KMS-11 (cell line): ENCODE measurements at regions not wholly inside any gene's neighbourhood (a gene's known extent, or its start where the extent isn't known, plus 50 kb on each side); places are given as distances from the start of the nearest gene placed in this dataset.

Experiments
- H2AFZ ChIP-seq: fragments of 200-600 bp; sonication (generic); 2 replicates; pipeline ENCODE4 v1.6.1; 2016; ENCODE audit warnings: antibody characterized with exemption, mixed run types, low read depth
- H3K27ac ChIP-seq: fragments of 200-600 bp; sonication (generic); 2 replicates; pipeline ENCODE4 v1.6.1; 2016; ENCODE audit warnings: mild to moderate bottlenecking, mixed run types
- H3K27me3 ChIP-seq: fragments of 200-600 bp; sonication (generic); 2 replicates; pipeline ENCODE4 v1.6.1; 2017; ENCODE audit warnings: mild to moderate bottlenecking, low read depth, mixed run types, moderate library complexity; ENCODE audit not compliant: insufficient read depth
- H3K36me3 ChIP-seq: fragments of 200-600 bp; sonication (generic); 2 replicates; pipeline ENCODE4 v1.6.1; 2017; ENCODE audit warnings: mild to moderate bottlenecking, mixed run types; ENCODE audit not compliant: insufficient read depth
- H3K4me1 ChIP-seq: fragments of 200-600 bp; sonication (generic); 2 replicates; pipeline ENCODE4 v1.6.1; 2016; ENCODE audit warnings: mild to moderate bottlenecking, low read depth, mixed run types; ENCODE audit not compliant: poor library complexity, severe bottlenecking
- H3K4me2 ChIP-seq: fragments of 200-600 bp; sonication (generic); 2 replicates; pipeline ENCODE4 v1.7.0; 2016; ENCODE audit warnings: mild to moderate bottlenecking, mixed run types
- H3K4me3 ChIP-seq: fragments of 200-600 bp; sonication (generic); IDR thresholded peaks from 2 replicates; pipeline ENCODE4 v1.6.1; 2017; ENCODE audit warnings: low read depth, low read length, mixed read lengths; ENCODE audit not compliant: insufficient read depth
- H3K79me2 ChIP-seq: fragments of 200-600 bp; sonication (generic); 2 replicates; pipeline ENCODE4 v1.6.1; 2016; ENCODE audit warnings: low read depth, mixed run types; ENCODE audit not compliant: insufficient read depth
- H3K9ac ChIP-seq: fragments of 200-600 bp; sonication (generic); 2 replicates; pipeline ENCODE4 v1.6.1; 2016; ENCODE audit warnings: mild to moderate bottlenecking, mixed run types
- H4K20me1 ChIP-seq: fragments of 200-600 bp; sonication (generic); 2 replicates; pipeline ENCODE4 v1.6.1; 2016; ENCODE audit warnings: mild to moderate bottlenecking, mixed run types; ENCODE audit not compliant: insufficient read depth
- TF ChIP-seq, protein P1 (sequence below): fragments of 200-600 bp; sonication (generic); conservative IDR thresholded peaks from 2 replicates; pipeline ENCODE4 v1.6.1; 2017; ENCODE audit warnings: low read depth, mild to moderate bottlenecking, antibody characterized with exemption, low read length, moderate library complexity, mixed read lengths

DNA sequence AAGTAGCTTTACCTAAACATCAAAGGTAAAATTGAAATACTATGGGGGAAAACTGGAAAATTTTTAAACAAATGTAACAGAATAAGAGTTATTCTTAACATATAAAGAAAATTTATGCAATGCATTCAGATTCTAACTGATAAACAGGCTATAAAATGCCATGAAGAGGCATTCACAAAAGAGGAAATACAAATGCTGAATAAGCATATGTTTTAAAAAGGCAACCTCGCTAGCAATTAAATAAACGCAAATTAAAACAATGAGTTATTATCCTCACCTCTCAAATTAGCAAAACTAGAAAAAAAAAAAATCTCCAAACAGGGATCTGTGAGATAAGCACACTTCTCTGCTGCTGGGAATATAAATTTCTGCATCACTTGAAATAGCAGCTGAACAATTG, 63.2 kb upstream of the BRINP1 start:
- H3K27me3 ChIP-seq, result no peaks in the 10 kb centered on the region
- no peak overlapping the region for H3K9ac ChIP-seq
- H3K79me2 ChIP-seq, result no peaks in the 10 kb centered on the region
- no peak overlapping the region for H3K4me3 ChIP-seq
- no peak overlapping the region for H3K27ac ChIP-seq
- no peaks in the 10 kb centered on the region for H4K20me1 ChIP-seq
- no peaks in the 10 kb centered on the region for H3K4me1 ChIP-seq
- TF ChIP-seq, protein P1, sequence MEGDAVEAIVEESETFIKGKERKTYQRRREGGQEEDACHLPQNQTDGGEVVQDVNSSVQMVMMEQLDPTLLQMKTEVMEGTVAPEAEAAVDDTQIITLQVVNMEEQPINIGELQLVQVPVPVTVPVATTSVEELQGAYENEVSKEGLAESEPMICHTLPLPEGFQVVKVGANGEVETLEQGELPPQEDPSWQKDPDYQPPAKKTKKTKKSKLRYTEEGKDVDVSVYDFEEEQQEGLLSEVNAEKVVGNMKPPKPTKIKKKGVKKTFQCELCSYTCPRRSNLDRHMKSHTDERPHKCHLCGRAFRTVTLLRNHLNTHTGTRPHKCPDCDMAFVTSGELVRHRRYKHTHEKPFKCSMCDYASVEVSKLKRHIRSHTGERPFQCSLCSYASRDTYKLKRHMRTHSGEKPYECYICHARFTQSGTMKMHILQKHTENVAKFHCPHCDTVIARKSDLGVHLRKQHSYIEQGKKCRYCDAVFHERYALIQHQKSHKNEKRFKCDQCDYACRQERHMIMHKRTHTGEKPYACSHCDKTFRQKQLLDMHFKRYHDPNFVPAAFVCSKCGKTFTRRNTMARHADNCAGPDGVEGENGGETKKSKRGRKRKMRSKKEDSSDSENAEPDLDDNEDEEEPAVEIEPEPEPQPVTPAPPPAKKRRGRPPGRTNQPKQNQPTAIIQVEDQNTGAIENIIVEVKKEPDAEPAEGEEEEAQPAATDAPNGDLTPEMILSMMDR, result no peak
- H2AFZ ChIP-seq, result no peak overlapping the region
- no peaks in the 10 kb centered on the region for H3K36me3 ChIP-seq
- H3K4me2 ChIP-seq, result no peak overlapping the region

DNA sequence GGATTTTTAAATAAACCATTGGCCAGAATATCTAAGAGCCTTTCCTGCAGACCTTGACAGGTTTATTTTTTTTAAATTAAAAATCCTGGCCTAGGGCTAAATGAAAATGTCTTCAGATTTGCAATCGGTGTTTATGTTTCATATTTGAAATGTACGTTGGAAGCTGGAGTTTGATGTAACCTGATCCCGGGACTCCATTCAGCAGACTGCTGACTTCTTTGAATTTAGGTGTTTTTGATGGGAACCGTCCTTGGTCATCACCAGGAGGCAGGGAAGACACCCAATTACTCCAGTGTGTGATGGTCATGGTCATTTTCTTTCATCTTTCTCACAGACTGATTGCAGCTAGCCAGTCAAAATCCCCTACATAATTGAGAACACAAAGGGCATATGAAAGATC, 60.1 kb upstream of the BRINP1 start:
- TF ChIP-seq, protein P1, result no peak
- Histone ChIP-seq H3K36me3 (no peaks in the 10 kb centered on the region), H3K4me1 (no peaks in the 10 kb centered on the region), H3K27ac (no peak overlapping the region), H2AFZ (no peak overlapping the region), H3K9ac (no peak overlapping the region), H3K27me3 (no peaks in the 10 kb centered on the region), H3K4me2 (no peak overlapping the region), H4K20me1 (no peaks in the 10 kb centered on the region), H3K79me2 (no peaks in the 10 kb centered on the region), H3K4me3 (no peak overlapping the region)

DNA sequence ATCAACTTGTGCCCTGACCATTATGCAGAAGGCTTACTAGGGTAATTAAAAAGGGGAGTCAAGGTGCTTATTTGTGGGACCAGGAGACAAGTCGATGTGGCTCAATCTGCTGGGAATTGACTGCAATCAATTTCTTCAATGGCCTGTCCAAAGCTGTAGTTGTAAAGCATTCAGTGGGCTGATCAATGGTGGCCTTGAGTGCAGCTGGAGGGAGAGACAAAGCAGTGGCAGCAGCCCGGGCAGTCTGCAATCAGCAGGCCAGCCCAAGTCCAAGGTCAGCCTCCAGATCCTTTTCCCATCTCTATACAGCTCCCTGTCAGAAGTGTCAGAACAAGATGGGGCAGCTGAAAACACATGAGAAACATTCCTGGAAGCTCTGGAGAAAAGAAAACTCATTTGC, 51.0 kb upstream of the BRINP1 start:
- TF ChIP-seq, protein P1, result no peak
- Histone ChIP-seq H2AFZ (no peak overlapping the region), H3K36me3 (no peaks in the 10 kb centered on the region), H3K27ac (no peak overlapping the region), H3K4me3 (no peak overlapping the region), H3K79me2 (no peaks in the 10 kb centered on the region), H3K4me1 (no peaks in the 10 kb centered on the region), H3K27me3 (no peaks in the 10 kb centered on the region), H3K4me2 (no peak overlapping the region), H3K9ac (no peak overlapping the region), H4K20me1 (no peaks in the 10 kb centered on the region)
